Dendritic cell treated with granulocyte-macrophage colony-stimulating factor and Interleukin-4, amounts not matched to agents 40 ng/mL and 50 ng/mL, for 4 days (primary cell): ENCODE measurements at regions not wholly inside any gene's neighbourhood (a gene's known extent, or its start where the extent isn't known, plus 50 kb on each side); places are given as distances from the start of the nearest gene placed in this dataset.

Experiments
- H3K27ac Mint-ChIP-seq: one replicate; pipeline ENCODE4 v1.8.0; 2022; ENCODE audit warnings: mild to moderate bottlenecking, mixed read lengths
- H3K27me3 Mint-ChIP-seq: one replicate; pipeline ENCODE4 v1.8.0; 2022; ENCODE audit warnings: mild to moderate bottlenecking, mixed read lengths
- H3K36me3 Mint-ChIP-seq: one replicate; pipeline ENCODE4 v1.8.0; 2022; ENCODE audit warnings: low read depth, mixed read lengths
- H3K4me1 Mint-ChIP-seq: one replicate; pipeline ENCODE4 v1.8.0; 2022; ENCODE audit warnings: low read depth, mixed read lengths
- H3K4me3 Mint-ChIP-seq: one replicate; pipeline ENCODE4 v1.8.0; 2022; ENCODE audit warnings: mild to moderate bottlenecking, moderate library complexity, mixed read lengths
- H3K9me3 Mint-ChIP-seq: one replicate; pipeline ENCODE4 v1.8.0; 2022; ENCODE audit warnings: mixed read lengths
- intact Hi-C: fragments of 100-400 bp; cut with micrococcal nuclease; formaldehyde crosslinking; loops from one replicate; pipeline ENCODE4 v1.15.0; 2022

DNA sequence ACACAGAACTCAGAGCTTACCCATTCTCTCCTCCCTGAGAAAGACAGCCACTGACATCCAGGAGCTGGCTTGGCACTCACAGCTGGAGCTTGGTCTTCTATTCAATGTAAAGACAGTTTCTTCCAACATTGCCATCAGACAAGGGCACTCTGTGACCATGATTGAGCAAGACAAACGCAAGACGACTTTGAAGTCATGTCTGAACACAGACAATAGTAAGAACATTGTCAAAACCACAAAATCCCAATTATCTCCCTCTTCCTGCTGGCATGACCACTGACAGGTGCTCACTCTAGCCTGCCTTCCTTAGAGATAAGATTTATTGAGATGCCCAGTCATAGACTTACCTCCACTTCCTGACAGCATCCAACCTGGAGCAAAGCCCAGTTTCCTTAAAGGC lies 328.0 kb downstream of the MSX2 start:
- Mint-ChIP-seq H3K9me3 (no peaks in the 10 kb centered on the region), H3K4me1 (no peaks in the 10 kb centered on the region)
- intact Hi-C loops, result no loop called here

GRCh38 chr5:175047048-175047447 lies 322.7 kb downstream of the MSX2 start:
- H3K9me3 Mint-ChIP-seq, result no peaks in the 10 kb centered on the region
- no peaks in the 10 kb centered on the region for H3K4me1 Mint-ChIP-seq
- H3K27me3 Mint-ChIP-seq, result no peaks in the 10 kb centered on the region
- intact Hi-C loops, result no loop called here
- H3K4me3 Mint-ChIP-seq, result no peak overlapping the region
- no peak overlapping the region for H3K27ac Mint-ChIP-seq
- no peaks in the 10 kb centered on the region for H3K36me3 Mint-ChIP-seq

More for the DNA sequence above, 328.0 kb downstream of the MSX2 start:
- Mint-ChIP-seq H3K36me3 (no peaks in the 10 kb centered on the region), H3K27ac (no peak overlapping the region), H3K27me3 (no peaks in the 10 kb centered on the region), H3K4me3 (no peak overlapping the region)

GRCh38 chr5:175045820-175046219 lies 321.4 kb downstream of the MSX2 start:
- H3K27ac Mint-ChIP-seq, result no peak overlapping the region
- no peaks in the 10 kb centered on the region for H3K4me1 Mint-ChIP-seq
- H3K4me3 Mint-ChIP-seq, result no peak overlapping the region
- H3K36me3 Mint-ChIP-seq, result no peaks in the 10 kb centered on the region
- H3K9me3 Mint-ChIP-seq, result no peaks in the 10 kb centered on the region
- no peaks in the 10 kb centered on the region for H3K27me3 Mint-ChIP-seq
- intact Hi-C loops, result no loop called here

DNA sequence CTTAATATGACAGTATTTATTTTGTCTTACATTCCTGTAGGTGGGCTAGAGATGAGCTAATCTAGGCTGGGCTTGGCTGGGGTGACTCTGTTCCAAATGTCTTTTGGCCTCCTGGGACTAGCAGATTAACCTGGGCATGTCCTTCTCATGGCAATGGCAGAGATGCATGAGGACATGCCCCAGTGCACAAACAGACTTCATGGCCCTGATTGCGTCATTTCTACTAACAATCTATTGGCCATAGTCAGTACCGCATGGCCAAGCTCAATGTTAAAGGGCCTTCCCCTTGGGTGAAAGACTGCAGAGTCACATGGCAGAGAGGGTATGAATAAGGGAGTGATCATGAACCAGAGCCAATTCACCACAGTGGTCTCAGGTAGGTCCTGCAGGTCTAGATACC lies 313.4 kb downstream of the MSX2 start:
- peaks cover 13% of the 10 kb centered on the region for H3K9me3 Mint-ChIP-seq
- intact Hi-C loops, result no loop called here
- no peaks in the 10 kb centered on the region for H3K27me3 Mint-ChIP-seq
- H3K36me3 Mint-ChIP-seq, result no peaks in the 10 kb centered on the region
- H3K4me3 Mint-ChIP-seq, result no peak overlapping the region
- no peak overlapping the region for H3K27ac Mint-ChIP-seq
- no peaks in the 10 kb centered on the region for H3K4me1 Mint-ChIP-seq

DNA sequence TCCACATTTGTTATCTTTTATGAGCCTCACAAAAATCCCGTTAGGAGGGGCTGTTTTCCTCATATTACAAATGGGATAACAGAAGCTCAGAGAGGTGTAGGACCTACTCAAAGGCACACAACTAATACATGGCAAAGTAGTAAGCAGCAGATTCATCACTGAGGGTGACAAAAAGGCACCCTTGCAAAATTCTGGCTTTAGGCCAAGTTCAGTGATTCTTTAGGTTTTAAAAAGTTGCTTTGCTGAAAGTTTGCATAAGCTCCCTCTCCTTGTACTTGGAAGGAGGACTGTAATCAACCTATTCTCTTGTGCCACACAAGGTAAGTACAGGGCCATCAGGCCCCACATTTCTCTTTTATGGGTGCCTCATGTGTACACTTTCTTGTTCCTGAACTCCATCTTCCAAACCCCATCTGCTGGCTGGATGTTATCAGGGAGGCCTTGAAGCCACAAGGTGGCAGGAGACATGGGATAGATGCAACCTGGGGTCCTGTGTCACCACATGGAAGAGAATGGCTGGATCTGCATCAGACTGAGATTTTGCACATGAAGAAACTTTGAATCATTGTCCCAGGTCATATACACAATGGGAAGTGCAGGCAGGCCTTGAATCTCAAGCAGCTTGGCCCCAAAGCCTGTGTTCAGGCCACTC lies 311.6 kb downstream of the MSX2 start:
- no peaks in the 10 kb centered on the region for H3K27me3 Mint-ChIP-seq
- H3K9me3 Mint-ChIP-seq, result peaks cover 13% of the 10 kb centered on the region
- no peaks in the 10 kb centered on the region for H3K4me1 Mint-ChIP-seq
- no peak overlapping the region for H3K4me3 Mint-ChIP-seq
- H3K36me3 Mint-ChIP-seq, result no peaks in the 10 kb centered on the region
- intact Hi-C loops, result no loop called here
- H3K27ac Mint-ChIP-seq, result no peak overlapping the region

DNA sequence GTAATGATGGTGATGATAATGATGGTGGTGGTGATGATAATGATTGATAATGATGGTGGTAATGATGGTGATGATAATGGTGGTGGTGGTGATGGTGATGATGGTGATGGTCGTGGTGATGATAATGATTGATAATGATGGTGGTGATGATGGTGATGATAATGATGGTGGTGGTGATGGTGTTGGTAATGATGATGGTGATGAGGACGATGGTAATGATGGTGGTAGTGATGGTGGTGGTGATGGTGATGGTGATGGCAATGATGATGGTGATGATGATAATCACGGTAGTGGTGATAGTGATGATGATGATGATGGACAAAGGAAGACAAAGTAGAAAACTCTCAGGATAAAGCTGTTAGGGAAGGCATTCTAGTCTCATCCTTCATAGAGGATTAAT lies 310.5 kb downstream of the MSX2 start:
- Mint-ChIP-seq H3K36me3 (no peaks in the 10 kb centered on the region), H3K27ac (no peak overlapping the region)

GRCh38 chr5:175032741-175033151 lies 308.4 kb downstream of the MSX2 start:
- no peaks in the 10 kb centered on the region for H3K36me3 Mint-ChIP-seq

More for the DNA sequence above, 310.5 kb downstream of the MSX2 start:
- H3K27me3 Mint-ChIP-seq, result no peaks in the 10 kb centered on the region
- H3K4me1 Mint-ChIP-seq, result no peaks in the 10 kb centered on the region
- H3K4me3 Mint-ChIP-seq, result no peak overlapping the region
- intact Hi-C loops, result no loop called here
- peaks cover 13% of the 10 kb centered on the region for H3K9me3 Mint-ChIP-seq

GRCh38 chr5:175032013-175032412 lies 307.6 kb downstream of the MSX2 start:
- no peaks in the 10 kb centered on the region for H3K36me3 Mint-ChIP-seq
- H3K4me1 Mint-ChIP-seq, result no peaks in the 10 kb centered on the region
- no peak overlapping the region for H3K4me3 Mint-ChIP-seq
- intact Hi-C loops, result no loop called here
- H3K27me3 Mint-ChIP-seq, result no peaks in the 10 kb centered on the region
- peaks cover 8% of the 10 kb centered on the region for H3K9me3 Mint-ChIP-seq
- H3K27ac Mint-ChIP-seq, result no peak overlapping the region

More at GRCh38 chr5:175032741-175033151, 308.4 kb downstream of the MSX2 start:
- intact Hi-C loops, result no loop called here
- peaks cover 13% of the 10 kb centered on the region for H3K9me3 Mint-ChIP-seq
- no peaks in the 10 kb centered on the region for H3K27me3 Mint-ChIP-seq
- no peak overlapping the region for H3K27ac Mint-ChIP-seq
- no peaks in the 10 kb centered on the region for H3K4me1 Mint-ChIP-seq
- no peak overlapping the region for H3K4me3 Mint-ChIP-seq

DNA sequence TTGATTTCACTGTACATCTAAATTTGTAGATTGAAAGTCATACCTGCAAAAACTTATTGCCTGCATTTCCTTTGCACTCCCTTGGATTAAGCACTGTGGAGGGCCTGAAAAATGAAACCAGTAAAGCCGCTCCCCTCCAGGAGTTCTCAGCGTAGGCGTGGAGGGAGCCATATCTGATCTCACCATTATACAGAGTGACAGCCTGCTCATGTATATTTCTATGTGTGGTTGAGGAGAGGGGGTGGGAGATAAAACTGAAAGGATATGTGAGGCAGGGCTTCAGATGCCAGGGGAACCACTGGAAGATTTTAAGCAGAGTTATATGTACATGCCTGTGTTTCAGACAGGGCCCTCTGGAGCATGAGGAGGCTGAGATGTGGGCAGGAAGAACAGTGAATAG lies 303.0 kb downstream of the MSX2 start:
- H3K36me3 Mint-ChIP-seq, result no peaks in the 10 kb centered on the region
- H3K9me3 Mint-ChIP-seq, result peaks cover 14% of the 10 kb centered on the region
- no peaks in the 10 kb centered on the region for H3K27me3 Mint-ChIP-seq
- intact Hi-C loops, result no loop called here
- no peaks in the 10 kb centered on the region for H3K4me1 Mint-ChIP-seq
- H3K27ac Mint-ChIP-seq, result no peak overlapping the region
- H3K4me3 Mint-ChIP-seq, result no peak overlapping the region

DNA sequence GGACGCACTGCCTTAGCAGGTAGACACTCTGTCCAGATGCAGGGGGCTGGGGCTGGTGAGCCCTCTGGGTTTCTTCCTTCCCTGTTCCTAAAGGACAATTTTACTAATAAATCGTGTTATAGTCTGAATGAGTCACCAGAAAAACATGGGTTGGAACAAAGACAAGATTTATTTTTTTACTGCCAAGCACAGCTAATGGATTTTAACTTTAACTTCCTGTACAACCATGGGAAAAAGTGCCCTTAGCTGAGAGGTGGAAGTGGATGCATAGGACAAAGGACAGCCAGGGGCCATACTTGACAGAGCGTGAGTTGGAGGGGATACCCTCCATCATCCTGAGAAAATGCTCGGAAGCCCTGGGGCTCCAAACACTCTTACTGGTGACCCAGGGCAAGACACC lies 300.7 kb downstream of the MSX2 start:
- Mint-ChIP-seq H3K27me3 (no peaks in the 10 kb centered on the region), H3K27ac (no peak overlapping the region), H3K4me1 (no peaks in the 10 kb centered on the region), H3K4me3 (no peak overlapping the region), H3K36me3 (no peaks in the 10 kb centered on the region), H3K9me3 (peaks cover 14% of the 10 kb centered on the region)
- intact Hi-C loops, result no loop called here

- no peaks in the 10 kb centered on the region for H3K36me3 Mint-ChIP-seq
- H3K27me3 Mint-ChIP-seq, result peaks cover 3% of the 10 kb centered on the region
- H3K27ac Mint-ChIP-seq, result no peak overlapping the region
- intact Hi-C loops, result no loop called here
- H3K9me3 Mint-ChIP-seq, result peaks cover 14% of the 10 kb centered on the region
- no peak overlapping the region for H3K4me3 Mint-ChIP-seq
- H3K4me1 Mint-ChIP-seq, result no peaks in the 10 kb centered on the region
Measured at GRCh38 chr5:175021841-175022625, 297.7 kb downstream of the MSX2 start.

- Mint-ChIP-seq H3K27me3 (peaks cover 3% of the 10 kb centered on the region), H3K36me3 (no peaks in the 10 kb centered on the region), H3K9me3 (peaks cover 14% of the 10 kb centered on the region), H3K27ac (no peak overlapping the region), H3K4me3 (no peak overlapping the region), H3K4me1 (no peaks in the 10 kb centered on the region)
- intact Hi-C loops, result no loop called here
Measured at GRCh38 chr5:175021321-175021720, 296.9 kb downstream of the MSX2 start.

- no peaks in the 10 kb centered on the region for H3K36me3 Mint-ChIP-seq
- no peaks in the 10 kb centered on the region for H3K4me1 Mint-ChIP-seq
- no peaks in the 10 kb centered on the region for H3K9me3 Mint-ChIP-seq
- intact Hi-C loops, result no loop called here
- H3K4me3 Mint-ChIP-seq, result no peak overlapping the region
- H3K27me3 Mint-ChIP-seq, result peaks cover 3% of the 10 kb centered on the region
- no peak overlapping the region for H3K27ac Mint-ChIP-seq
Measured at GRCh38 chr5:175015028-175015685, 290.8 kb downstream of the MSX2 start.

GRCh38 chr5:175013251-175013650 lies 288.9 kb downstream of the MSX2 start:
- Mint-ChIP-seq H3K27ac (no peak overlapping the region), H3K4me3 (no peak overlapping the region), H3K9me3 (no peaks in the 10 kb centered on the region), H3K27me3 (peaks cover under 1% of the 10 kb centered on the region), H3K4me1 (no peaks in the 10 kb centered on the region), H3K36me3 (no peaks in the 10 kb centered on the region)
- intact Hi-C loops, result no loop called here
